ENCODE measurements at regions not wholly inside any gene's neighbourhood (a gene's known extent, or its start where the extent isn't known, plus 50 kb on each side); places are given as distances from the start of the nearest gene placed in this dataset.

DNA sequence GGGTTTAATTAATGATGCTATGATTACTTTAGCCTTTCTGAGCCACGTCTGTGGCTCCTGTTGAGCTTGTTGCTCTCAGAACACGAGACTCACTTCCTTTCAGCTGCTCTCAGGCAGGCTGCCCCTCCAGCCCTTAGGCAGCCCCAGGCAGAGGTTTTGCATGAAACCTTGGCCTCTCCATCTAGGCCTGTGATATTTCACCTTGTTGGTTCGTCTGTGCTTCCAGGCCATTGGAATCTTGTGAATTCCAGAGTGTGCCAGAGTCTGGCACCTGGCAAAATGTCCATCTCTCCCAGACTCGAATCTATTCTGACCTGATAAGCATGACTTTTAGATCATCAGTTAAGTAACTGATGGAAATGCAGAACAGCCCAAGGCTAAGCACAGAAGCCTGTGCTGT, 254.1 kb downstream of the LOXHD1 start (continued):
- no peak for TF ChIP-seq ATF3 (IDR thresholded peaks at IDR 0.05)

- H3K9ac ChIP-seq (ENCODE audit: low read depth in 1 of 2, low read length in 2 of 2), result no peak overlapping the region
- H3K27me3 ChIP-seq (ENCODE audit: control insufficient read depth in 4 of 4, insufficient read depth in 4 of 4, low read length in 3 of 4), result no peaks in the 10 kb centered on the region
- no peaks in the 10 kb centered on the region for H3K9me3 ChIP-seq (ENCODE audit: control insufficient read depth in 4 of 4, low read length in 3 of 4)
- WGBS, result 96% methylated on average over 9 of the region's 9 CpGs
- H3K4me3 ChIP-seq (ENCODE audit: low read depth in 1 of 3, low read length in 3 of 3), result no peak overlapping the region
- TF ChIP-seq ATF3 (IDR thresholded peaks at IDR 0.05) (no peak), GABPA (IDR thresholded peaks at IDR 0.05 in 1 of 2, conservative IDR thresholded peaks at IDR 0.05 in 1 of 2) (no peak), RXRA (IDR thresholded peaks at IDR 0.05) (no peak), EGR1 (IDR thresholded peaks at IDR 0.05; ENCODE audit: low read depth in 2 of 2) (no peak), TAF1 (conservative IDR thresholded peaks at IDR 0.05) (no peak), YY1 (IDR thresholded peaks at IDR 0.05) (no peak), FOXA1 (IDR thresholded peaks at IDR 0.05) (no peak), HNF4G (IDR thresholded peaks at IDR 0.05) (no peak), FOXA2 (IDR thresholded peaks at IDR 0.05) (no peak), RAD21 (IDR thresholded peaks at IDR 0.05) (no peak), SP1 (IDR thresholded peaks at IDR 0.05) (no peak), NR2F2 (IDR thresholded peaks at IDR 0.05) (no peak), REST (IDR thresholded peaks at IDR 0.05) (no peak), JUND (IDR thresholded peaks at IDR 0.05) (no peak)
- TF ChIP-seq, protein P1, sequence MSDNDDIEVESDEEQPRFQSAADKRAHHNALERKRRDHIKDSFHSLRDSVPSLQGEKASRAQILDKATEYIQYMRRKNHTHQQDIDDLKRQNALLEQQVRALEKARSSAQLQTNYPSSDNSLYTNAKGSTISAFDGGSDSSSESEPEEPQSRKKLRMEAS (IDR thresholded peaks at IDR 0.05), result no peak
- TF ChIP-seq, protein P2, sequence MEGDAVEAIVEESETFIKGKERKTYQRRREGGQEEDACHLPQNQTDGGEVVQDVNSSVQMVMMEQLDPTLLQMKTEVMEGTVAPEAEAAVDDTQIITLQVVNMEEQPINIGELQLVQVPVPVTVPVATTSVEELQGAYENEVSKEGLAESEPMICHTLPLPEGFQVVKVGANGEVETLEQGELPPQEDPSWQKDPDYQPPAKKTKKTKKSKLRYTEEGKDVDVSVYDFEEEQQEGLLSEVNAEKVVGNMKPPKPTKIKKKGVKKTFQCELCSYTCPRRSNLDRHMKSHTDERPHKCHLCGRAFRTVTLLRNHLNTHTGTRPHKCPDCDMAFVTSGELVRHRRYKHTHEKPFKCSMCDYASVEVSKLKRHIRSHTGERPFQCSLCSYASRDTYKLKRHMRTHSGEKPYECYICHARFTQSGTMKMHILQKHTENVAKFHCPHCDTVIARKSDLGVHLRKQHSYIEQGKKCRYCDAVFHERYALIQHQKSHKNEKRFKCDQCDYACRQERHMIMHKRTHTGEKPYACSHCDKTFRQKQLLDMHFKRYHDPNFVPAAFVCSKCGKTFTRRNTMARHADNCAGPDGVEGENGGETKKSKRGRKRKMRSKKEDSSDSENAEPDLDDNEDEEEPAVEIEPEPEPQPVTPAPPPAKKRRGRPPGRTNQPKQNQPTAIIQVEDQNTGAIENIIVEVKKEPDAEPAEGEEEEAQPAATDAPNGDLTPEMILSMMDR (IDR thresholded peaks at IDR 0.05; ENCODE audit: low read depth, low read length, missing input control), result no peak
- TF ChIP-seq, protein P3, sequence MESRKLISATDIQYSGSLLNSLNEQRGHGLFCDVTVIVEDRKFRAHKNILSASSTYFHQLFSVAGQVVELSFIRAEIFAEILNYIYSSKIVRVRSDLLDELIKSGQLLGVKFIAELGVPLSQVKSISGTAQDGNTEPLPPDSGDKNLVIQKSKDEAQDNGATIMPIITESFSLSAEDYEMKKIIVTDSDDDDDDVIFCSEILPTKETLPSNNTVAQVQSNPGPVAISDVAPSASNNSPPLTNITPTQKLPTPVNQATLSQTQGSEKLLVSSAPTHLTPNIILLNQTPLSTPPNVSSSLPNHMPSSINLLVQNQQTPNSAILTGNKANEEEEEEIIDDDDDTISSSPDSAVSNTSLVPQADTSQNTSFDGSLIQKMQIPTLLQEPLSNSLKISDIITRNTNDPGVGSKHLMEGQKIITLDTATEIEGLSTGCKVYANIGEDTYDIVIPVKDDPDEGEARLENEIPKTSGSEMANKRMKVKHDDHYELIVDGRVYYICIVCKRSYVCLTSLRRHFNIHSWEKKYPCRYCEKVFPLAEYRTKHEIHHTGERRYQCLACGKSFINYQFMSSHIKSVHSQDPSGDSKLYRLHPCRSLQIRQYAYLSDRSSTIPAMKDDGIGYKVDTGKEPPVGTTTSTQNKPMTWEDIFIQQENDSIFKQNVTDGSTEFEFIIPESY (IDR thresholded peaks at IDR 0.05), result no peak
- H3K36me3 ChIP-seq (ENCODE audit: control insufficient read depth in 4 of 4, insufficient read depth in 3 of 4, low read depth in 1 of 4, low read length in 3 of 4), result no peaks in the 10 kb centered on the region
- DNase-seq (ENCODE audit: low spot score), result no peak
- no peak overlapping the region for H3K27ac ChIP-seq (ENCODE audit: low read depth in 1 of 2, low read length in 2 of 2)
- peaks cover 0 to 2% (median 0%) of the 10 kb centered on the region in 4 donors for H3K4me1 ChIP-seq (ENCODE audit: control insufficient read depth in 4 of 4, insufficient read depth in 4 of 4, low read length in 3 of 4)
Observed at GRCh38 chr18:46405832-46406538, 251.0 kb downstream of the LOXHD1 start.

All from liver (tissue), 8 donors.